HG02623 (cell line): ENCODE measurements at regions not wholly inside any gene's neighbourhood (a gene's known extent, or its start where the extent isn't known, plus 50 kb on each side); places are given as distances from the start of the nearest gene placed in this dataset.
"Not testable (repeated sequence)": the region's sequence is repeated elsewhere in the genome, so short reads cannot be mapped to it uniquely, and the experiment has no call there.

Experiments
- ATAC-seq: cut with Tn5 transposase; IDR thresholded peaks from one replicate; pipeline ENCODE4 v1.9.1; 2021; ENCODE audit warnings: moderate library complexity; ENCODE audit not compliant: unreplicated experiment

- no peak for ATAC-seq
Measured at GRCh38 chr4:29908276-29908675, 811.9 kb upstream of the PCDH7 start.

- no peak for ATAC-seq
Measured at GRCh38 chr4:29927895-29928294, 792.3 kb upstream of the PCDH7 start.

- no peak for ATAC-seq
Measured at GRCh38 chr4:29948451-29948850, 771.7 kb upstream of the PCDH7 start.

GRCh38 chr4:29948858-29949257 lies 771.3 kb upstream of the PCDH7 start:
- ATAC-seq: no peak

GRCh38 chr4:29966386-29966785 lies 753.8 kb upstream of the PCDH7 start:
- ATAC-seq: no peak

- no peak for ATAC-seq
Measured at GRCh38 chr4:29970626-29971025, 749.5 kb upstream of the PCDH7 start.

- ATAC-seq: no peak
Measured at GRCh38 chr4:29972121-29972520, 748.0 kb upstream of the PCDH7 start.

GRCh38 chr4:29983890-29984289 lies 736.3 kb upstream of the PCDH7 start:
- ATAC-seq: no peak

- no peak for ATAC-seq
Measured at GRCh38 chr4:30001628-30002027, 718.5 kb upstream of the PCDH7 start.

GRCh38 chr4:30002341-30002740 lies 717.8 kb upstream of the PCDH7 start:
- ATAC-seq: no peak

- no peak for ATAC-seq
Measured at GRCh38 chr4:30005995-30006394, 714.2 kb upstream of the PCDH7 start.

- ATAC-seq: no peak
Measured at GRCh38 chr4:30024526-30024925, 695.6 kb upstream of the PCDH7 start.

GRCh38 chr4:30028826-30029225 lies 691.3 kb upstream of the PCDH7 start:
- ATAC-seq: no peak

- no peak for ATAC-seq
Measured at GRCh38 chr4:30056016-30056766, 664.0 kb upstream of the PCDH7 start.

GRCh38 chr4:30068234-30068633 lies 651.9 kb upstream of the PCDH7 start:
- ATAC-seq: no peak

GRCh38 chr4:30073011-30073710 lies 647.0 kb upstream of the PCDH7 start:
- ATAC-seq: no peak

- not testable (repeated sequence) for ATAC-seq
Measured at GRCh38 chr4:30092420-30093128, 627.6 kb upstream of the PCDH7 start.

- no peak for ATAC-seq
Measured at GRCh38 chr4:30094887-30095286, 625.3 kb upstream of the PCDH7 start.

- no peak for ATAC-seq
Measured at GRCh38 chr4:30103455-30103854, 616.7 kb upstream of the PCDH7 start.

GRCh38 chr4:30116401-30116800 lies 603.8 kb upstream of the PCDH7 start:
- ATAC-seq: no peak

- ATAC-seq: no peak
Measured at GRCh38 chr4:30117433-30117832, 602.7 kb upstream of the PCDH7 start.

- ATAC-seq: no peak
Measured at GRCh38 chr4:30122711-30123110, 597.5 kb upstream of the PCDH7 start.
